H9 (cell line): ENCODE measurements at regions not wholly inside any gene's neighbourhood (a gene's known extent, or its start where the extent isn't known, plus 50 kb on each side); places are given as distances from the start of the nearest gene placed in this dataset.

Source experiments
- DNase-seq: peaks from one replicate; pipeline ENCODE4 v3.0.0-alpha.2; 2017
- H2AFZ ChIP-seq: one replicate; pipeline ENCODE4 v1.6.1; 2013; ENCODE audit warnings: mild to moderate bottlenecking, low read length, control low read depth, moderate library complexity
- H2AK5ac ChIP-seq: 2 replicates; pipeline ENCODE4 v1.6.1; 2013; ENCODE audit warnings: low read length, control low read depth, mixed read lengths; ENCODE audit not compliant: insufficient read length
- H2BK120ac ChIP-seq: one replicate; pipeline ENCODE4 v1.6.1; 2013; ENCODE audit warnings: low read depth, mild to moderate bottlenecking, low read length, control low read depth, inconsistent platforms; ENCODE audit not compliant: poor library complexity, severe bottlenecking
- H2BK12ac ChIP-seq: 2 replicates; pipeline ENCODE4 v1.6.1; 2013; ENCODE audit warnings: low read length, control low read depth, mixed read lengths, low read depth; ENCODE audit not compliant: insufficient read length
- H2BK15ac ChIP-seq: 2 replicates; pipeline ENCODE4 v1.6.1; 2013; ENCODE audit warnings: low read depth, low read length, control low read depth
- H2BK20ac ChIP-seq: one replicate; pipeline ENCODE4 v1.6.1; 2013; ENCODE audit warnings: low read depth, mild to moderate bottlenecking, low read length, control low read depth, inconsistent platforms; ENCODE audit not compliant: poor library complexity, severe bottlenecking
- H2BK5ac ChIP-seq: 2 replicates; pipeline ENCODE4 v1.6.1; 2013; ENCODE audit warnings: low read length, control low read depth, mixed read lengths; ENCODE audit not compliant: insufficient read length
- H3K14ac ChIP-seq: 2 replicates; pipeline ENCODE4 v1.6.1; 2013; ENCODE audit warnings: low read length, control low read depth; ENCODE audit not compliant: insufficient read depth
- H3K18ac ChIP-seq: 2 replicates; pipeline ENCODE4 v1.6.1; 2013; ENCODE audit warnings: low read depth, mild to moderate bottlenecking, mixed read lengths, low read length, control low read depth; ENCODE audit not compliant: insufficient read length
- H3K23ac ChIP-seq: 2 replicates; pipeline ENCODE4 v1.6.1; 2013; ENCODE audit warnings: low read length, control low read depth, mixed read lengths, low read depth; ENCODE audit not compliant: insufficient read length
- H3K23me2 ChIP-seq: 2 replicates; pipeline ENCODE4 v1.6.1; 2013; ENCODE audit warnings: low read depth, mild to moderate bottlenecking, mixed read lengths, low read length, control low read depth; ENCODE audit not compliant: insufficient read length, poor library complexity, severe bottlenecking
- H3K27ac ChIP-seq: 2 replicates; pipeline ENCODE4 v1.5.1; 2013; ENCODE audit warnings: low read length, control low read depth, mixed read lengths, low read depth; ENCODE audit not compliant: insufficient read length
- H3K27me3 ChIP-seq: 2 replicates; pipeline ENCODE4 v1.6.1; 2013; ENCODE audit warnings: low read length, control low read depth, inconsistent platforms; ENCODE audit not compliant: insufficient read depth
- H3K4ac ChIP-seq: 2 replicates; pipeline ENCODE4 v1.6.1; 2013; ENCODE audit warnings: low read depth, mild to moderate bottlenecking, control low read depth, inconsistent platforms, low read length, moderate library complexity
- H3K4me1 ChIP-seq: 2 replicates; pipeline ENCODE4 v1.6.1; 2013; ENCODE audit warnings: low read length, control low read depth, inconsistent platforms; ENCODE audit not compliant: insufficient read depth
- H3K4me2 ChIP-seq: 2 replicates; pipeline ENCODE4 v1.6.1; 2013; ENCODE audit warnings: low read length, control low read depth, mixed read lengths; ENCODE audit not compliant: insufficient read length, insufficient read depth
- H3K56ac ChIP-seq: 2 replicates; pipeline ENCODE4 v1.6.1; 2013; ENCODE audit warnings: low read depth, mild to moderate bottlenecking, mixed read lengths, low read length, control low read depth; ENCODE audit not compliant: insufficient read length
- H3K79me1 ChIP-seq: 2 replicates; pipeline ENCODE4 v1.6.1; 2013; ENCODE audit warnings: low read depth, mild to moderate bottlenecking, moderate library complexity, low read length, control low read depth, inconsistent platforms; ENCODE audit not compliant: insufficient read depth, poor library complexity, severe bottlenecking
- H3K79me2 ChIP-seq: 2 replicates; pipeline ENCODE4 v1.6.1; 2013; ENCODE audit warnings: low read length, control low read depth, inconsistent platforms; ENCODE audit not compliant: insufficient read depth
- H3K9ac ChIP-seq: 2 replicates; pipeline ENCODE4 v1.6.1; 2013; ENCODE audit warnings: low read length, control low read depth, mixed read lengths; ENCODE audit not compliant: insufficient read length; ENCODE audit errors: extremely low read depth
- H3K9me3 ChIP-seq: one replicate; pipeline ENCODE4 v1.6.1; 2013; ENCODE audit warnings: low read depth, low read length, inconsistent platforms; ENCODE audit not compliant: control insufficient read depth
- H3T11ph ChIP-seq: one replicate; pipeline ENCODE4 v1.6.1; 2013; ENCODE audit warnings: mild to moderate bottlenecking, low read length, control low read depth, inconsistent platforms
- H4K20me1 ChIP-seq: one replicate; pipeline ENCODE4 v1.6.1; 2013; ENCODE audit not compliant: control insufficient read depth, insufficient read length, insufficient read depth
- H4K5ac ChIP-seq: 2 replicates; pipeline ENCODE4 v1.6.1; 2013; ENCODE audit warnings: low read depth, mild to moderate bottlenecking, mixed read lengths, low read length, control low read depth; ENCODE audit not compliant: insufficient read length
- H4K8ac ChIP-seq: replicated peaks from 2 replicates; pipeline ENCODE4 v1.6.1; 2013; ENCODE audit warnings: low read length, control low read depth, mixed read lengths, low read depth; ENCODE audit not compliant: insufficient read length
- H4K91ac ChIP-seq: 2 replicates; pipeline ENCODE4 v1.6.1; 2013; ENCODE audit warnings: low read depth, mild to moderate bottlenecking, moderate library complexity, mixed read lengths, low read length, control low read depth; ENCODE audit not compliant: insufficient read length
- H3K27ac Mint-ChIP-seq, 3 experiments: 2 replicates in 2 of 3; 3 replicates in 1 of 3; pipeline ENCODE4 v1.8.0; 2020 to 2021; ENCODE audit warnings: mixed read lengths in 3 of 3, mild to moderate bottlenecking in 1 of 3, moderate library complexity in 1 of 3
- H3K27me3 Mint-ChIP-seq: 2 replicates; pipeline ENCODE4 v1.8.0; 2021; ENCODE audit warnings: low read depth, mild to moderate bottlenecking, moderate library complexity, mixed read lengths
- H3K36me3 Mint-ChIP-seq, 3 experiments: 2 replicates in 2 of 3; 3 replicates in 1 of 3; pipeline ENCODE4 v1.8.0; 2020 to 2021; ENCODE audit warnings: low read depth in 3 of 3, mixed read lengths in 3 of 3; ENCODE audit not compliant: insufficient read depth in 1 of 3
- H3K4me1 Mint-ChIP-seq, 2 experiments: 2 replicates each; pipeline ENCODE4 v1.8.0; 2020; ENCODE audit warnings: mixed read lengths in 2 of 2
- H3K4me3 Mint-ChIP-seq, 2 experiments: 2 replicates in 1 of 2; 3 replicates in 1 of 2; pipeline ENCODE4 v1.8.0; 2020 to 2021; ENCODE audit warnings: mild to moderate bottlenecking in 2 of 2, mixed read lengths in 2 of 2, moderate library complexity in 1 of 2
- H3K9me3 Mint-ChIP-seq, 2 experiments: 2 replicates in 1 of 2; 3 replicates in 1 of 2; pipeline ENCODE4 v1.8.0; 2020; ENCODE audit warnings: mild to moderate bottlenecking in 2 of 2, mixed read lengths in 2 of 2, moderate library complexity in 1 of 2
- CTCF ChIP-seq: fragments of 200-600 bp; sonication (generic); conservative IDR thresholded peaks from 3 replicates; pipeline ENCODE4 v1.8.0; 2021; ENCODE audit warnings: antibody characterized with exemption, mild to moderate bottlenecking
- WGBS: extraction: QIAGEN DNeasy Blood & Tissue Kit; methylation state at CpG from one replicate; pipeline ENCODE4 v1.1.7; 2013; ENCODE audit warnings: missing lambda C conversion rate, low lambda C conversion rate, mixed read lengths; ENCODE audit not compliant: insufficient read length; ENCODE audit errors: extremely low coverage; 5-methylcytosine and 5-hydroxymethylcytosine counted together

GRCh38 chr6:74742793-74743508 lies 462.9 kb downstream of the COL12A1 start:
- Histone ChIP-seq H2AK5ac (no peak overlapping the region), H2BK5ac (no peak overlapping the region), H3K56ac (no peak overlapping the region), H4K5ac (no peak overlapping the region), H3K23me2 (no peaks in the 10 kb centered on the region), H3K18ac (no peak overlapping the region), H3K4me1 (no peaks in the 10 kb centered on the region), H3K4ac (no peak overlapping the region), H3K79me2 (no peaks in the 10 kb centered on the region), H2AFZ (no peak overlapping the region), H2BK20ac (no peak overlapping the region), H3K14ac (no peak overlapping the region), H2BK15ac (no peak overlapping the region), H2BK12ac (no peak overlapping the region), H3K4me2 (no peak overlapping the region), H4K20me1 (no peaks in the 10 kb centered on the region), H4K91ac (no peak overlapping the region), H3K9ac (no peak overlapping the region), H4K8ac (no peak overlapping the region), H3T11ph (no peak overlapping the region), H3K27ac (no peak overlapping the region), H3K23ac (no peak overlapping the region), H3K79me1 (no peaks in the 10 kb centered on the region), H3K9me3 (no peaks in the 10 kb centered on the region), H2BK120ac (no peak overlapping the region), H3K27me3 (no peaks in the 10 kb centered on the region)
- Mint-ChIP-seq H3K27me3 (no peaks in the 10 kb centered on the region), H3K4me3 (no peak overlapping the region), H3K9me3 (no peaks in the 10 kb centered on the region), H3K36me3 (no peaks in the 10 kb centered on the region), H3K27ac (no peak overlapping the region), H3K4me1 (no peaks in the 10 kb centered on the region)
- WGBS = no CpG with 5 or more reads among the region's 3 CpGs
- TF ChIP-seq CTCF = no peak
- no peak for DNase-seq
